ENCODE measurements at regions not wholly inside any gene's neighbourhood (a gene's known extent, or its start where the extent isn't known, plus 50 kb on each side); places are given as distances from the start of the nearest gene placed in this dataset.

DNA sequence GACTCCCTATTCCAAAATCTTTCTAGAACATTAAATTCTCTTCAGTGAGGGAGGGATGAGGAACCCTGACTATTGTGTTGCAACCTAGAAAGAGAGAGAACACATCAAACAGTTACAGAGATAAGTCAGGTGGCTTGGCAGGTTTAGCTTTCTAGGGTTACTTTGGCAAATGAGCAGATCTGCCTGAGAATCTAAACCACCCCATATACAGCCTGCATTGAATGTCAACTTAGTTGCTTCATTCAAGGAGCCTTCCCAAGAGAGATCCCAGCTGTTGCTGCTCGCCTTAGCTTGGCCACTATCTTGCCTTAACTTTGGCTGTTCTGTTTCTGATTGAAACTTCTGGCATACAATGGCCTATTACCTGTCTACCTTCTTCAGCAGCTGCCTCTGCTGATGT is 74.7 kb upstream of the TCF21 start:
- in situ Hi-C loops (cut with MboI) (no loop called here), intact Hi-C loops (cut with micrococcal nuclease) (no loop called here)
- no peak overlapping the region for H3K4me2 ChIP-seq (ENCODE audit: insufficient read depth, low read length)
- no peak for DNase-seq (ENCODE audit: extremely low read depth in 1 of 4, low spot score in 3 of 4)
- H3K79me2 ChIP-seq (ENCODE audit: control insufficient read depth, insufficient read depth, low read length): no peaks in the 10 kb centered on the region
- H2AFZ ChIP-seq (ENCODE audit: low read depth, low read length): no peak overlapping the region
- no peak for FAIRE-seq
- WGBS (ENCODE audit: insufficient coverage, low coverage, missing lambda C conversion rate): 0% methylated on average over 1 of the region's 1 CpG
- H3K4me3 ChIP-seq: no peak overlapping the region
- H4K20me1 ChIP-seq (replicated peaks; ENCODE audit: control insufficient read depth, insufficient read depth, low read length): no peaks in the 10 kb centered on the region
- H3K9me3 ChIP-seq (replicated peaks; ENCODE audit: control insufficient read depth, insufficient read depth, low read depth, low read length): no peaks in the 10 kb centered on the region
- H3K9ac ChIP-seq (ENCODE audit: insufficient read depth in 1 of 2, low read depth in 2 of 2, low read length in 2 of 2): no peak overlapping the region
- H3K27ac ChIP-seq (ENCODE audit: extremely low read depth, low read depth, low read length): no peak overlapping the region
- no peaks in the 10 kb centered on the region for H3K27me3 ChIP-seq (ENCODE audit: control insufficient read depth in 2 of 2, insufficient read depth in 2 of 2, low read length in 2 of 2)
- ChIA-PET POLR2A (no interaction called here), CTCF (ENCODE audit: low intra/inter-chr PET ratio) (no interaction called here)
- H3K4me1 ChIP-seq (replicated peaks in 1 of 2; ENCODE audit: control insufficient read depth in 2 of 2, insufficient read depth in 2 of 2, low read length in 2 of 2): no peaks in the 10 kb centered on the region
- BruUV-seq (replicated peaks): no TSS peak
- no peaks in the 10 kb centered on the region for H3K36me3 ChIP-seq (ENCODE audit: control insufficient read depth, insufficient read depth, low read length)
- H3K9me1 ChIP-seq (ENCODE audit: control insufficient read depth, insufficient read depth, low read length): no peaks in the 10 kb centered on the region
- ATAC-seq: no peak
- TF ChIP-seq, protein P1, sequence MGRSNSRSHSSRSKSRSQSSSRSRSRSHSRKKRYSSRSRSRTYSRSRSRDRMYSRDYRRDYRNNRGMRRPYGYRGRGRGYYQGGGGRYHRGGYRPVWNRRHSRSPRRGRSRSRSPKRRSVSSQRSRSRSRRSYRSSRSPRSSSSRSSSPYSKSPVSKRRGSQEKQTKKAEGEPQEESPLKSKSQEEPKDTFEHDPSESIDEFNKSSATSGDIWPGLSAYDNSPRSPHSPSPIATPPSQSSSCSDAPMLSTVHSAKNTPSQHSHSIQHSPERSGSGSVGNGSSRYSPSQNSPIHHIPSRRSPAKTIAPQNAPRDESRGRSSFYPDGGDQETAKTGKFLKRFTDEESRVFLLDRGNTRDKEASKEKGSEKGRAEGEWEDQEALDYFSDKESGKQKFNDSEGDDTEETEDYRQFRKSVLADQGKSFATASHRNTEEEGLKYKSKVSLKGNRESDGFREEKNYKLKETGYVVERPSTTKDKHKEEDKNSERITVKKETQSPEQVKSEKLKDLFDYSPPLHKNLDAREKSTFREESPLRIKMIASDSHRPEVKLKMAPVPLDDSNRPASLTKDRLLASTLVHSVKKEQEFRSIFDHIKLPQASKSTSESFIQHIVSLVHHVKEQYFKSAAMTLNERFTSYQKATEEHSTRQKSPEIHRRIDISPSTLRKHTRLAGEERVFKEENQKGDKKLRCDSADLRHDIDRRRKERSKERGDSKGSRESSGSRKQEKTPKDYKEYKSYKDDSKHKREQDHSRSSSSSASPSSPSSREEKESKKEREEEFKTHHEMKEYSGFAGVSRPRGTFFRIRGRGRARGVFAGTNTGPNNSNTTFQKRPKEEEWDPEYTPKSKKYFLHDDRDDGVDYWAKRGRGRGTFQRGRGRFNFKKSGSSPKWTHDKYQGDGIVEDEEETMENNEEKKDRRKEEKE (IDR thresholded peaks at IDR 0.05; ENCODE audit: borderline replicate concordance in 1 of 2, control insufficient read depth in 1 of 2, low read depth in 2 of 2, low read length in 1 of 2): no peak
- TF ChIP-seq DPF2 (IDR thresholded peaks at IDR 0.05): no peak
- TF ChIP-seq MBD2 (IDR thresholded peaks at IDR 0.05; ENCODE audit: borderline replicate concordance, low read depth): no peak
- no peak for TF ChIP-seq SMAD4 (CRISPR knock-in tag; conservative IDR thresholded peaks at IDR 0.05)
- no peak for TF ChIP-seq CREB3 (tag; conservative IDR thresholded peaks at IDR 0.05; ENCODE audit: low read depth)
- TF ChIP-seq, protein P2, sequence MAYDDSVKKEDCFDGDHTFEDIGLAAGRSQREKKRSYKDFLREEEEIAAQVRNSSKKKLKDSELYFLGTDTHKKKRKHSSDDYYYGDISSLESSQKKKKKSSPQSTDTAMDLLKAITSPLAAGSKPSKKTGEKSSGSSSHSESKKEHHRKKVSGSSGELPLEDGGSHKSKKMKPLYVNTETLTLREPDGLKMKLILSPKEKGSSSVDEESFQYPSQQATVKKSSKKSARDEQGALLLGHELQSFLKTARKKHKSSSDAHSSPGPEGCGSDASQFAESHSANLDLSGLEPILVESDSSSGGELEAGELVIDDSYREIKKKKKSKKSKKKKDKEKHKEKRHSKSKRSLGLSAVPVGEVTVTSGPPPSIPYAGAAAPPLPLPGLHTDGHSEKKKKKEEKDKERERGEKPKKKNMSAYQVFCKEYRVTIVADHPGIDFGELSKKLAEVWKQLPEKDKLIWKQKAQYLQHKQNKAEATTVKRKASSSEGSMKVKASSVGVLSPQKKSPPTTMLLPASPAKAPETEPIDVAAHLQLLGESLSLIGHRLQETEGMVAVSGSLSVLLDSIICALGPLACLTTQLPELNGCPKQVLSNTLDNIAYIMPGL (CRISPR knock-in tag; IDR thresholded peaks at IDR 0.05): no peak
- no peak for TF ChIP-seq ZBTB12 (CRISPR knock-in tag; IDR thresholded peaks at IDR 0.05)
- TF ChIP-seq KLF1 (tag; IDR thresholded peaks at IDR 0.05): no peak
- TF ChIP-seq ZNF507 (tag; conservative IDR thresholded peaks at IDR 0.05): no peak
- TF ChIP-seq BHLHE40 (IDR thresholded peaks at IDR 0.05; ENCODE audit: low read length): no peak
- no peak for TF ChIP-seq GMEB1 (CRISPR knock-in tag; IDR thresholded peaks at IDR 0.05)
- TF ChIP-seq, protein P3, sequence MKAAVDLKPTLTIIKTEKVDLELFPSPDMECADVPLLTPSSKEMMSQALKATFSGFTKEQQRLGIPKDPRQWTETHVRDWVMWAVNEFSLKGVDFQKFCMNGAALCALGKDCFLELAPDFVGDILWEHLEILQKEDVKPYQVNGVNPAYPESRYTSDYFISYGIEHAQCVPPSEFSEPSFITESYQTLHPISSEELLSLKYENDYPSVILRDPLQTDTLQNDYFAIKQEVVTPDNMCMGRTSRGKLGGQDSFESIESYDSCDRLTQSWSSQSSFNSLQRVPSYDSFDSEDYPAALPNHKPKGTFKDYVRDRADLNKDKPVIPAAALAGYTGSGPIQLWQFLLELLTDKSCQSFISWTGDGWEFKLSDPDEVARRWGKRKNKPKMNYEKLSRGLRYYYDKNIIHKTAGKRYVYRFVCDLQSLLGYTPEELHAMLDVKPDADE (conservative IDR thresholded peaks at IDR 0.05; ENCODE audit: control insufficient read depth, low read depth, low read length): no peak
- no peak for TF ChIP-seq TSC22D4 (tag; IDR thresholded peaks at IDR 0.05)

Measured in K562 (cell line).